Osteocyte (in vitro differentiated cells): ENCODE measurements at regions not wholly inside any gene's neighbourhood (a gene's known extent, or its start where the extent isn't known, plus 50 kb on each side); places are given as distances from the start of the nearest gene placed in this dataset.

ENCODE experiments used
- DNase-seq: peaks from one replicate; pipeline ENCODE4 v3.0.0; 2021; ENCODE audit warnings: mixed read lengths; ENCODE audit not compliant: unreplicated experiment; ENCODE audit errors: extremely low spot score
- H3K27ac Mint-ChIP-seq: one replicate; pipeline ENCODE4 v1.8.0; 2021; ENCODE audit warnings: mild to moderate bottlenecking, mixed read lengths; ENCODE audit not compliant: unreplicated experiment
- H3K27me3 Mint-ChIP-seq: one replicate; pipeline ENCODE4 v1.8.0; 2021; ENCODE audit warnings: mixed read lengths; ENCODE audit not compliant: unreplicated experiment
- H3K36me3 Mint-ChIP-seq: one replicate; pipeline ENCODE4 v1.8.0; 2021; ENCODE audit warnings: mixed read lengths; ENCODE audit not compliant: unreplicated experiment
- H3K4me1 Mint-ChIP-seq: one replicate; pipeline ENCODE4 v1.8.0; 2021; ENCODE audit warnings: mixed read lengths; ENCODE audit not compliant: unreplicated experiment
- H3K4me3 Mint-ChIP-seq: one replicate; pipeline ENCODE4 v1.8.0; 2021; ENCODE audit warnings: mild to moderate bottlenecking, moderate library complexity, mixed read lengths; ENCODE audit not compliant: unreplicated experiment
- H3K9me3 Mint-ChIP-seq: one replicate; pipeline ENCODE4 v1.8.0; 2021; ENCODE audit warnings: mixed read lengths; ENCODE audit not compliant: unreplicated experiment
- CTCF ChIP-seq: fragments of 200-600 bp; sonication (generic); IDR thresholded peaks from 2 replicates; pipeline ENCODE4 v1.5.0; 2021; ENCODE audit warnings: antibody characterized with exemption, mild to moderate bottlenecking, moderate library complexity

- peaks cover under 1% of the 10 kb centered on the region for H3K27me3 Mint-ChIP-seq
- H3K36me3 Mint-ChIP-seq, result no peaks in the 10 kb centered on the region
- no peak for TF ChIP-seq CTCF
- H3K27ac Mint-ChIP-seq, result no peak overlapping the region
- no peak for DNase-seq
- no peaks in the 10 kb centered on the region for H3K9me3 Mint-ChIP-seq
- H3K4me3 Mint-ChIP-seq, result no peak overlapping the region
- H3K4me1 Mint-ChIP-seq, result no peaks in the 10 kb centered on the region
Observed at GRCh38 chr3:145333931-145334330, 827.1 kb downstream of the PLOD2 start.

GRCh38 chr3:145355206-145355605, 805.8 kb downstream of the PLOD2 start:
- H3K4me1 Mint-ChIP-seq, result no peaks in the 10 kb centered on the region
- no peak overlapping the region for H3K4me3 Mint-ChIP-seq
- no peak for TF ChIP-seq CTCF
- peaks cover 38% of the 10 kb centered on the region for H3K9me3 Mint-ChIP-seq
- H3K36me3 Mint-ChIP-seq, result no peaks in the 10 kb centered on the region
- H3K27ac Mint-ChIP-seq, result no peak overlapping the region
- peaks cover under 1% of the 10 kb centered on the region for H3K27me3 Mint-ChIP-seq
- DNase-seq, result no peak

DNA sequence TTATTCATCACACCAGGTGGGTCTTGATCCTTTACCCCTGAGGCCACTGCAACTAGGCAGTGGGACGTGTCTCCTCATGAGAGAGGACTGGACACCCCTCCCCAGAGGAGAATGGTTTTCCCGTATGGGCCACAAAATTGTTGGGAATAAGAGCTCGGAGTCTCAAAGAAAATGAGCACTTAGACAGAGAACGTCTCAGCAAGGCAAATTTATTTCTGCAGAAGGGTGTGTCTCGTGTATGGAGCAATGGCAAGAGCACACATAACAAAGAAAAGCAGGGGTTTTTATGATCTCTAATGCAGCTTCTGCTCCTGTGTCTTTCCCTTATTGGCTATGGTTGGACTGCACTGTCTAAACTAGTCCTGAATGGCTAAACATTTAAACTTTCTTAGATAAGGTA, 803.5 kb downstream of the PLOD2 start:
- H3K27ac Mint-ChIP-seq, result no peak overlapping the region
- H3K4me3 Mint-ChIP-seq, result no peak overlapping the region
- no peak for DNase-seq
- no peaks in the 10 kb centered on the region for H3K36me3 Mint-ChIP-seq
- no peak for TF ChIP-seq CTCF
- no peaks in the 10 kb centered on the region for H3K27me3 Mint-ChIP-seq
- H3K4me1 Mint-ChIP-seq, result no peaks in the 10 kb centered on the region
- peaks cover 38% of the 10 kb centered on the region for H3K9me3 Mint-ChIP-seq

GRCh38 chr3:145359040-145359439, 801.9 kb downstream of the PLOD2 start:
- DNase-seq, result no peak
- Mint-ChIP-seq H3K36me3 (no peaks in the 10 kb centered on the region), H3K27ac (no peak overlapping the region), H3K4me3 (no peak overlapping the region), H3K9me3 (peaks cover 34% of the 10 kb centered on the region), H3K27me3 (no peaks in the 10 kb centered on the region), H3K4me1 (no peaks in the 10 kb centered on the region)
- TF ChIP-seq CTCF, result no peak

DNA sequence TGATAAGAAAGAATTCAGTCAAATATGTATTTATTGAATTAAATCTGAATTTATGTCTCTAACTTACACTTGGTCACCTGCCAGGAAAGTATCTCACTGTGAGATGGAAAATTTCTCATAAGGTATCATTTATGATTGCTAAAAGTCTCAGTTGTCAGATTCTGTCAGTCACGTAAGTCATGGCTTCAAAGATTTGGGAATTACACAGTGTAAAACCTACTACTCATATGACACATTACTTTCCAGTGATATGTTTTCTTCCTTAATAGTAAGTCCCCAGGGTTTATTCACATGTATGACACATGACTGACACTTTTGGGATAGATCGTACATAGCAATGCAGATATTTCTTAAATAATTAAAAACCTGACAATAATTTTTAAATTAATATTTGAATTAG, 792.2 kb downstream of the PLOD2 start:
- Mint-ChIP-seq H3K36me3 (no peaks in the 10 kb centered on the region), H3K4me3 (no peak overlapping the region), H3K27ac (no peak overlapping the region), H3K27me3 (no peaks in the 10 kb centered on the region), H3K4me1 (no peaks in the 10 kb centered on the region), H3K9me3 (peaks cover 7% of the 10 kb centered on the region)
- DNase-seq, result no peak
- no peak for TF ChIP-seq CTCF
